Erythroblast (primary cell): ENCODE measurements at regions not wholly inside any gene's neighbourhood (a gene's known extent, or its start where the extent isn't known, plus 50 kb on each side); places are given as distances from the start of the nearest gene placed in this dataset.

Source experiments
- GATA1 ChIP-seq: IDR thresholded peaks from 2 replicates; pipeline ENCODE4 v1.6.1; 2011; ENCODE audit warnings: low read depth, mild to moderate bottlenecking, control low read depth, low read length, moderate library complexity
- POLR2A ChIP-seq: IDR thresholded peaks from 2 replicates; pipeline ENCODE4 v1.6.1; 2011; ENCODE audit warnings: mild to moderate bottlenecking, low read length

DNA sequence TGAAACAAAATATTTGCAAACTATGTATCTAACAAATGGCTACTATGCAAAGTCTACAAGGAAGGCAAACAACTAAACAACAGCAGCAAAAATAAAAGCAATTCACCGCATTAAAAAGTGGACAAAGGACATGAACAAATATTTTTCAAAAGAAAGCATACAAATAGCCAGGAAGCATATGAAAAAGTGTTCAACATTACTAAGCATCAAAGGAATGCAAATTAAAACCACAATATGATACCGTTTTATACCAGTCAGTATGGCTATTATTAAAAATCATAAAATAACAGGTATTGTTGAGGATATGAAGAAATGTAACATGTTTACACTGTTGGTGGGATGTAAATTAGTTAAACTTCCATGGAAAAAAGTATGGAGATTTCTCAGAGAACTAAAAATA is 1106.7 kb downstream of the PDHA2 start:
- TF ChIP-seq POLR2A (no peak), GATA1 (no peak)
